T-helper 9 cell (primary cell): ENCODE measurements at regions not wholly inside any gene's neighbourhood (a gene's known extent, or its start where the extent isn't known, plus 50 kb on each side); places are given as distances from the start of the nearest gene placed in this dataset.
"Not testable (repeated sequence)": the region's sequence is repeated elsewhere in the genome, so short reads cannot be mapped to it uniquely, and the experiment has no call there.

Source experiments
- DNase-seq: peaks from one replicate; pipeline ENCODE4 v3.0.0-alpha.2; 2020

- no peak for DNase-seq
Observed at GRCh38 chr15:62275831-62276230, 110.7 kb upstream of the C2CD4B start.

- DNase-seq: no peak
Observed at GRCh38 chr15:62277816-62278394, 112.8 kb upstream of the C2CD4B start.

- no peak for DNase-seq
Observed at GRCh38 chr15:62278534-62278933, 113.4 kb upstream of the C2CD4B start.

- no peak for DNase-seq
Observed at GRCh38 chr15:62279041-62279440, 114.0 kb upstream of the C2CD4B start.

- no peak for DNase-seq
Observed at GRCh38 chr15:62280625-62281024, 115.5 kb upstream of the C2CD4B start.

GRCh38 chr15:62281801-62282200 lies 116.7 kb upstream of the C2CD4B start:
- not testable (repeated sequence) for DNase-seq

GRCh38 chr15:62287066-62287857 lies 122.2 kb upstream of the C2CD4B start:
- DNase-seq: no peak

- no peak for DNase-seq
Observed at GRCh38 chr15:62288361-62289017, 123.4 kb upstream of the C2CD4B start.

GRCh38 chr15:62291262-62291661 lies 126.2 kb upstream of the C2CD4B start:
- DNase-seq: no peak

GRCh38 chr15:62296756-62297507 lies 131.8 kb upstream of the C2CD4B start:
- DNase-seq: no peak

- no peak for DNase-seq
Observed at GRCh38 chr15:62297522-62297921, 132.4 kb upstream of the C2CD4B start.

- DNase-seq: no peak
Observed at GRCh38 chr15:62297933-62298332, 132.8 kb upstream of the C2CD4B start.

- DNase-seq: no peak
Observed at GRCh38 chr15:62298811-62299210, 133.7 kb upstream of the C2CD4B start.

GRCh38 chr15:62299541-62299940 lies 134.5 kb upstream of the C2CD4B start:
- no peak for DNase-seq

GRCh38 chr15:62301993-62302675 lies 137.0 kb upstream of the C2CD4B start:
- no peak for DNase-seq

- DNase-seq: no peak
Observed at GRCh38 chr15:62306851-62307504, 141.9 kb upstream of the C2CD4B start.

- DNase-seq: no peak
Observed at GRCh38 chr15:62307551-62307950, 142.5 kb upstream of the C2CD4B start.

GRCh38 chr15:62316413-62317060 lies 151.5 kb upstream of the C2CD4B start:
- no peak for DNase-seq

GRCh38 chr15:62320259-62320658 lies 155.2 kb upstream of the C2CD4B start:
- no peak for DNase-seq

GRCh38 chr15:62323353-62323890 lies 158.3 kb upstream of the C2CD4B start:
- no peak for DNase-seq

GRCh38 chr15:62324382-62324781 lies 159.3 kb upstream of the C2CD4B start:
- DNase-seq: no peak
